ENCODE measurements at regions not wholly inside any gene's neighbourhood (a gene's known extent, or its start where the extent isn't known, plus 50 kb on each side); places are given as distances from the start of the nearest gene placed in this dataset.

- Histone ChIP-seq H4K5ac (ENCODE audit: insufficient read length, low read depth, low read length) (no peak overlapping the region), H3K4me3 (ENCODE audit: extremely low read depth in 1 of 4, insufficient read depth in 2 of 4, low read depth in 3 of 4, low read length in 4 of 4) (no peak overlapping the region), H3K36me3 (ENCODE audit: control insufficient read depth in 2 of 4, insufficient read depth in 4 of 4, low read length in 3 of 4) (no peaks in the 10 kb centered on the region), H3K4me1 (replicated peaks in 1 of 4; ENCODE audit: control insufficient read depth in 3 of 4, insufficient read depth in 4 of 4, low read length in 3 of 4) (no peaks in the 10 kb centered on the region), H3K4ac (replicated peaks; ENCODE audit: insufficient read length, low read depth, low read length) (no peak overlapping the region), H4K20me1 (replicated peaks in 1 of 2; ENCODE audit: control insufficient read depth in 1 of 2, insufficient read depth in 2 of 2, low read length in 2 of 2) (no peaks in the 10 kb centered on the region), H2BK12ac (ENCODE audit: low read depth, low read length) (no peak overlapping the region), H2AFZ (ENCODE audit: low read length) (no peak overlapping the region), H3K14ac (ENCODE audit: insufficient read length) (no peak overlapping the region), H3K18ac (ENCODE audit: extremely low read depth, low read length) (no peak overlapping the region), H2BK5ac (ENCODE audit: low read depth, low read length) (no peak overlapping the region), H2BK15ac (ENCODE audit: low read length) (no peak overlapping the region), H3K56ac (replicated peaks; ENCODE audit: insufficient read length, low read depth, low read length) (no peak overlapping the region), H4K8ac (ENCODE audit: extremely low read depth, insufficient read depth, low read length) (no peak overlapping the region), H3K23me2 (ENCODE audit: low read depth, low read length) (no peaks in the 10 kb centered on the region; the same call in 1 of the 2 replicates), H3K27ac (ENCODE audit: low read depth, low read length) (no peak overlapping the region), H3K79me2 (ENCODE audit: control insufficient read depth in 1 of 2, insufficient read depth in 2 of 2, low read length in 2 of 2) (no peaks in the 10 kb centered on the region), H3K23ac (ENCODE audit: insufficient read length) (no peak overlapping the region), H4K91ac (replicated peaks; ENCODE audit: insufficient read length, low read length) (no peak overlapping the region), H3K9me3 (ENCODE audit: insufficient read depth in 2 of 2, low read depth in 1 of 2, low read length in 1 of 2) (no peaks in the 10 kb centered on the region), H3K79me1 (ENCODE audit: low read depth, low read length) (no peaks in the 10 kb centered on the region), H3K9ac (replicated peaks in 1 of 4; ENCODE audit: extremely low read depth in 1 of 4, low read depth in 3 of 4, low read length in 3 of 4) (no peak overlapping the region), H3K4me2 (ENCODE audit: insufficient read depth in 1 of 2, low read depth in 2 of 2, low read length in 2 of 2) (no peak overlapping the region), H2AK5ac (ENCODE audit: low read depth, low read length) (no peak overlapping the region), H3K27me3 (replicated peaks in 1 of 4; ENCODE audit: control insufficient read depth in 3 of 4, extremely low read depth in 1 of 4, insufficient read depth in 3 of 4, low read length in 3 of 4) (no peaks in the 10 kb centered on the region), H2BK20ac (ENCODE audit: low read length) (no peak overlapping the region), H2BK120ac (replicated peaks; ENCODE audit: low read depth, low read length) (no peak overlapping the region)
- DNase-seq (ENCODE audit: low read depth in 1 of 2, low spot score in 2 of 2) (no peak), FAIRE-seq (no peak)
- CTCF ChIA-PET (ENCODE audit: partially characterized antibody), result no interaction called here
- POLR2A ChIA-PET (ENCODE audit: partially characterized antibody), result no interaction called here
- 91% methylated on average over 1 of the region's 1 CpG; no CpG with 5 or more reads in 1 of the 2 experiments for WGBS, 2 experiments (ENCODE audit: extremely low coverage in 1 of 2, insufficient coverage in 1 of 2, insufficient read length in 1 of 2, insufficient replicate concordance in 2 of 2, low coverage in 1 of 2, low lambda C conversion rate in 2 of 2, missing lambda C conversion rate in 1 of 2)
- TF ChIP-seq TCF12 (IDR thresholded peaks at IDR 0.05; ENCODE audit: low read depth, low read length), result no peak
- no peak for TF ChIP-seq BCL11A (IDR thresholded peaks at IDR 0.05; ENCODE audit: low read depth in 2 of 2, low read length in 2 of 2)
- TF ChIP-seq SIN3A (conservative IDR thresholded peaks at IDR 0.05 in 1 of 2, IDR thresholded peaks at IDR 0.05 in 1 of 2; ENCODE audit: low read depth in 1 of 2, low read length in 2 of 2), result no peak
- no peak for TF ChIP-seq CHD2 (IDR thresholded peaks at IDR 0.05; ENCODE audit: low read length)
- no peak for TF ChIP-seq RFX5 (IDR thresholded peaks at IDR 0.05; ENCODE audit: borderline replicate concordance, low read depth, low read length)
- no peak for TF ChIP-seq RAD21 (IDR thresholded peaks at IDR 0.05 in 1 of 2, conservative IDR thresholded peaks at IDR 0.05 in 1 of 2; ENCODE audit: low read depth in 2 of 2, low read length in 2 of 2)
- no peak for TF ChIP-seq EZH2 (IDR thresholded peaks at IDR 0.05; ENCODE audit: low read depth, low read length, severe bottlenecking)
- TF ChIP-seq, protein P1, sequence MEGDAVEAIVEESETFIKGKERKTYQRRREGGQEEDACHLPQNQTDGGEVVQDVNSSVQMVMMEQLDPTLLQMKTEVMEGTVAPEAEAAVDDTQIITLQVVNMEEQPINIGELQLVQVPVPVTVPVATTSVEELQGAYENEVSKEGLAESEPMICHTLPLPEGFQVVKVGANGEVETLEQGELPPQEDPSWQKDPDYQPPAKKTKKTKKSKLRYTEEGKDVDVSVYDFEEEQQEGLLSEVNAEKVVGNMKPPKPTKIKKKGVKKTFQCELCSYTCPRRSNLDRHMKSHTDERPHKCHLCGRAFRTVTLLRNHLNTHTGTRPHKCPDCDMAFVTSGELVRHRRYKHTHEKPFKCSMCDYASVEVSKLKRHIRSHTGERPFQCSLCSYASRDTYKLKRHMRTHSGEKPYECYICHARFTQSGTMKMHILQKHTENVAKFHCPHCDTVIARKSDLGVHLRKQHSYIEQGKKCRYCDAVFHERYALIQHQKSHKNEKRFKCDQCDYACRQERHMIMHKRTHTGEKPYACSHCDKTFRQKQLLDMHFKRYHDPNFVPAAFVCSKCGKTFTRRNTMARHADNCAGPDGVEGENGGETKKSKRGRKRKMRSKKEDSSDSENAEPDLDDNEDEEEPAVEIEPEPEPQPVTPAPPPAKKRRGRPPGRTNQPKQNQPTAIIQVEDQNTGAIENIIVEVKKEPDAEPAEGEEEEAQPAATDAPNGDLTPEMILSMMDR (IDR thresholded peaks at IDR 0.05; ENCODE audit: control extremely low read depth in 1 of 3, insufficient read depth in 1 of 3, low read depth in 1 of 3, low read length in 3 of 3), result no peak
- no peak for TF ChIP-seq FOSL1 (IDR thresholded peaks at IDR 0.05; ENCODE audit: insufficient read depth, low read depth, low read length)
- no peak for TF ChIP-seq POLR2AphosphoS5 (IDR thresholded peaks at IDR 0.05; ENCODE audit: low read depth, low read length)
- no peak for TF ChIP-seq TAF7 (optimal IDR thresholded peaks at IDR 0.05; ENCODE audit: borderline replicate concordance, low read depth, low read length)
- TF ChIP-seq, protein P2, sequence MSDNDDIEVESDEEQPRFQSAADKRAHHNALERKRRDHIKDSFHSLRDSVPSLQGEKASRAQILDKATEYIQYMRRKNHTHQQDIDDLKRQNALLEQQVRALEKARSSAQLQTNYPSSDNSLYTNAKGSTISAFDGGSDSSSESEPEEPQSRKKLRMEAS (IDR thresholded peaks at IDR 0.05), result no peak
Measured at GRCh38 chr7:19312416-19312815, 167.2 kb upstream of the FERD3L start.

Measured in H1 (cell line).